ENCODE measurements at regions not wholly inside any gene's neighbourhood (a gene's known extent, or its start where the extent isn't known, plus 50 kb on each side); places are given as distances from the start of the nearest gene placed in this dataset.

DNA sequence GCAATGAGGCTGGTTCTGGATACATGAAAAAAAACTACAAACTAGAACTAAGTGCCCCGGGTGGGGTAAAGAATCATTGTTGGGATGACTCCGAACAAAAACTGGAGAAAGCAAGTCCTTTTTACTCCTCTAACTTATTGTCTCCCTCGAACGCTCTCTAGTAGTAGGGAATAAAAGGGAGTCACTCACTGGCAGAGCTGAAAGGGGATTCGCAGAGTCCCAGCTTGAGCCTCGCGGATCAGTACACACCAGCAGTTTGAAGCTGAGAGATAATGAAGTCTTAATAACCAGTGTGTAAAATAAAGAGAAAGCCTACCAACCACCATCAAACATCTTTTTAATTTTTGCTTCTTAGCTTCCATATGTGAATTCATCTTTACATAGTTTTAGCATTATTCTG lies 521.9 kb upstream of the ARX start:
- Mint-ChIP-seq H3K4me3 (no peak overlapping the region), H3K27ac (no peak overlapping the region), H3K36me3 (no peaks in the 10 kb centered on the region), H3K4me1 (peaks cover 13% of the 10 kb centered on the region), H3K9me3 (peaks cover 4% of the 10 kb centered on the region), H3K27me3 (ENCODE audit: insufficient read depth, low read depth) (no peaks in the 10 kb centered on the region)
- Histone ChIP-seq H3K4me3 (no peak overlapping the region), H3K79me2 (ENCODE audit: low read depth) (no peaks in the 10 kb centered on the region), H3K4me1 (peaks cover 4% of the 10 kb centered on the region), H4K20me1 (ENCODE audit: low read depth) (no peaks in the 10 kb centered on the region), H3K36me3 (no peaks in the 10 kb centered on the region), H3K27ac (no peak overlapping the region), H3K27me3 (no peaks in the 10 kb centered on the region), H3K4me2 (peak overlapping the region; percentile 22), H2AFZ (replicated peaks) (no peak overlapping the region), H3F3A (ENCODE audit: low read depth) (no peaks in the 10 kb centered on the region), H3K9ac (no peak overlapping the region), H3K9me3 (ENCODE audit: low read depth) (peaks cover 6% of the 10 kb centered on the region)
- TF ChIP-seq EZH2phosphoT487 (IDR thresholded peaks at IDR 0.05): no peak
- TF ChIP-seq, protein P1, sequence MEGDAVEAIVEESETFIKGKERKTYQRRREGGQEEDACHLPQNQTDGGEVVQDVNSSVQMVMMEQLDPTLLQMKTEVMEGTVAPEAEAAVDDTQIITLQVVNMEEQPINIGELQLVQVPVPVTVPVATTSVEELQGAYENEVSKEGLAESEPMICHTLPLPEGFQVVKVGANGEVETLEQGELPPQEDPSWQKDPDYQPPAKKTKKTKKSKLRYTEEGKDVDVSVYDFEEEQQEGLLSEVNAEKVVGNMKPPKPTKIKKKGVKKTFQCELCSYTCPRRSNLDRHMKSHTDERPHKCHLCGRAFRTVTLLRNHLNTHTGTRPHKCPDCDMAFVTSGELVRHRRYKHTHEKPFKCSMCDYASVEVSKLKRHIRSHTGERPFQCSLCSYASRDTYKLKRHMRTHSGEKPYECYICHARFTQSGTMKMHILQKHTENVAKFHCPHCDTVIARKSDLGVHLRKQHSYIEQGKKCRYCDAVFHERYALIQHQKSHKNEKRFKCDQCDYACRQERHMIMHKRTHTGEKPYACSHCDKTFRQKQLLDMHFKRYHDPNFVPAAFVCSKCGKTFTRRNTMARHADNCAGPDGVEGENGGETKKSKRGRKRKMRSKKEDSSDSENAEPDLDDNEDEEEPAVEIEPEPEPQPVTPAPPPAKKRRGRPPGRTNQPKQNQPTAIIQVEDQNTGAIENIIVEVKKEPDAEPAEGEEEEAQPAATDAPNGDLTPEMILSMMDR (IDR thresholded peaks at IDR 0.05): no peak
- no peak for TF ChIP-seq EZH2 (IDR thresholded peaks at IDR 0.05)
- peak; percentile 67 for DNase-seq (ENCODE audit: low spot score)

DNA sequence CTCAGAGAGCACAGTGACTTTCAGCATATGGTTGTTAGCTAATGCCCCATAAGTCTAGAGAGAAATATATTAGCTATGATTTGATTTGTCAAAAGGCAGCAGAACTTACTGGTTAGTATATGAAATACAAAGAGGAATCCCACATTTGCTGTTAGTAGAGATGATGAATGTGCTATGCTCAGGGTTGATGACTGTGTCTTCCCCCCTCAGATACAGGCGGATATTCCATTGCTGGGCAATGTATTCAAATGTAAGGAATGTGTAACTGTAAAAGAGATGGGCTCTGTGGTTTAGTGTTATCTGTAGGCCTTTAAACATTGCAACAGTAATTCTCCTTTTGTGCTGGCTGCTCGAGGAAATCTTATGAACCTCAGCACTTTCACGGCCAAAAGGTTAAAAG lies 528.9 kb upstream of the ARX start:
- Mint-ChIP-seq H3K27me3 (ENCODE audit: insufficient read depth, low read depth) (no peaks in the 10 kb centered on the region), H3K4me1 (no peaks in the 10 kb centered on the region), H3K36me3 (no peaks in the 10 kb centered on the region), H3K27ac (no peak overlapping the region), H3K4me3 (no peak overlapping the region), H3K9me3 (peaks cover 4% of the 10 kb centered on the region)
- H2AFZ ChIP-seq (replicated peaks): no peak overlapping the region
- no peak overlapping the region for H3K9ac ChIP-seq
- H3K9me3 ChIP-seq (ENCODE audit: low read depth): no peaks in the 10 kb centered on the region
- no peaks in the 10 kb centered on the region for H3F3A ChIP-seq (ENCODE audit: low read depth)
- no peak overlapping the region for H3K27ac ChIP-seq
- no peak overlapping the region for H3K4me2 ChIP-seq
- TF ChIP-seq EZH2 (IDR thresholded peaks at IDR 0.05) (no peak), EZH2phosphoT487 (IDR thresholded peaks at IDR 0.05) (no peak)
- TF ChIP-seq, protein P1 (IDR thresholded peaks at IDR 0.05): no peak
- H3K4me1 ChIP-seq: no peaks in the 10 kb centered on the region
- H3K79me2 ChIP-seq (ENCODE audit: low read depth): no peaks in the 10 kb centered on the region
- H3K36me3 ChIP-seq: no peaks in the 10 kb centered on the region
- no peak overlapping the region for H3K4me3 ChIP-seq
- no peaks in the 10 kb centered on the region for H3K27me3 ChIP-seq
- DNase-seq (ENCODE audit: low spot score): no peak
- H4K20me1 ChIP-seq (ENCODE audit: low read depth): no peaks in the 10 kb centered on the region

DNA sequence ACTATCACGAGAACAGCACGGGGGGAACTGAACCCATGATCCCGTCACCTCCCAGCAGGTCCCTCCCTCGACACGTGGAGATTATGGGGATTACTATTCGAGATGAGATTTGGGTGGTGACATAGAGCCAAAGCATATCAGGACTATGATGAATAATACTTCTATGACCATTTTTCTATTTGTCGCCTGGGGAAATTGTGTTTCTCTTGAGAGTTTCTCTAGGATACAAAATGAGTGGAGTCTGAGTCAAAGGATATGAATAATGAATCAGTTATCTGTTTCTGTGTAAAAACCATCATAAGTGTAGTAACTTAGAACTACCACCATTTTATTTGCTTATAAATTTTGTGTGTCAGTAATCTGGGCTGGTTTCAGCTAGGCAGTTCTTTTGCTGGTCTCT lies 533.0 kb upstream of the ARX start:
- Mint-ChIP-seq H3K9me3 (no peaks in the 10 kb centered on the region), H3K4me1 (peaks cover 2% of the 10 kb centered on the region), H3K4me3 (no peak overlapping the region), H3K27ac (no peak overlapping the region), H3K27me3 (ENCODE audit: insufficient read depth, low read depth) (no peaks in the 10 kb centered on the region), H3K36me3 (no peaks in the 10 kb centered on the region)
- TF ChIP-seq EZH2phosphoT487 (IDR thresholded peaks at IDR 0.05) (no peak), EZH2 (IDR thresholded peaks at IDR 0.05) (no peak)
- TF ChIP-seq, protein P1 (IDR thresholded peaks at IDR 0.05): no peak
- H3K27me3 ChIP-seq: no peaks in the 10 kb centered on the region
- no peaks in the 10 kb centered on the region for H3F3A ChIP-seq (ENCODE audit: low read depth)
- H3K9me3 ChIP-seq (ENCODE audit: low read depth): no peaks in the 10 kb centered on the region
- no peak for DNase-seq (ENCODE audit: low spot score)
- H3K4me2 ChIP-seq: no peak overlapping the region
- no peak overlapping the region for H3K4me3 ChIP-seq
- H3K36me3 ChIP-seq: no peaks in the 10 kb centered on the region
- no peak overlapping the region for H2AFZ ChIP-seq (replicated peaks)
- no peaks in the 10 kb centered on the region for H4K20me1 ChIP-seq (ENCODE audit: low read depth)
- no peak overlapping the region for H3K27ac ChIP-seq
- H3K4me1 ChIP-seq: no peaks in the 10 kb centered on the region
- H3K79me2 ChIP-seq (ENCODE audit: low read depth): no peaks in the 10 kb centered on the region
- H3K9ac ChIP-seq: no peak overlapping the region
